ENCODE measurements at regions not wholly inside any gene's neighbourhood (a gene's known extent, or its start where the extent isn't known, plus 50 kb on each side); places are given as distances from the start of the nearest gene placed in this dataset.

DNA sequence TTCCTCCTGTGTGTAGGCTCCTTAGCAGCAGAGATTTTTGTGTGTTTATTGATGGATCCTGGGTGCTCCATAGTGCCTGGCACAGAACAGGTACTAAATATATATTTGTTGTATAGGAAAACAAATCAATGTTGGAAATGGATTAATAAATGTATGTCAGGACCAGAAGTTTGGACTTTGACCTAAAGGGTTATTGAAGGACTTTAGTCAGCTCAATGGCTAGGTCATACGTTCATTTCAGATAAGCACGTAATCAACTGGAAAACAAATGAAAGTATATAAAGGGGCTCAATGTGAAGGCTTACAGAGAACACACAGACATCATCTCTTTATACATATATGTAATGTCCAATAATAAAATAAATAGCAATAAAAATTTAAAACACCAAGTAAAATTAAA is 56.2 kb upstream of the PALM2AKAP2 start:
- TF ChIP-seq, protein P1, sequence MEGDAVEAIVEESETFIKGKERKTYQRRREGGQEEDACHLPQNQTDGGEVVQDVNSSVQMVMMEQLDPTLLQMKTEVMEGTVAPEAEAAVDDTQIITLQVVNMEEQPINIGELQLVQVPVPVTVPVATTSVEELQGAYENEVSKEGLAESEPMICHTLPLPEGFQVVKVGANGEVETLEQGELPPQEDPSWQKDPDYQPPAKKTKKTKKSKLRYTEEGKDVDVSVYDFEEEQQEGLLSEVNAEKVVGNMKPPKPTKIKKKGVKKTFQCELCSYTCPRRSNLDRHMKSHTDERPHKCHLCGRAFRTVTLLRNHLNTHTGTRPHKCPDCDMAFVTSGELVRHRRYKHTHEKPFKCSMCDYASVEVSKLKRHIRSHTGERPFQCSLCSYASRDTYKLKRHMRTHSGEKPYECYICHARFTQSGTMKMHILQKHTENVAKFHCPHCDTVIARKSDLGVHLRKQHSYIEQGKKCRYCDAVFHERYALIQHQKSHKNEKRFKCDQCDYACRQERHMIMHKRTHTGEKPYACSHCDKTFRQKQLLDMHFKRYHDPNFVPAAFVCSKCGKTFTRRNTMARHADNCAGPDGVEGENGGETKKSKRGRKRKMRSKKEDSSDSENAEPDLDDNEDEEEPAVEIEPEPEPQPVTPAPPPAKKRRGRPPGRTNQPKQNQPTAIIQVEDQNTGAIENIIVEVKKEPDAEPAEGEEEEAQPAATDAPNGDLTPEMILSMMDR (conservative IDR thresholded peaks at IDR 0.05 in 1 of 2, IDR thresholded peaks at IDR 0.05 in 1 of 2; ENCODE audit: low read depth in 1 of 2, low read length in 2 of 2), result no peak
- no peak for TF ChIP-seq EZH2 (IDR thresholded peaks at IDR 0.05; ENCODE audit: low read length, missing control alignments)
